ENCODE measurements at regions not wholly inside any gene's neighbourhood (a gene's known extent, or its start where the extent isn't known, plus 50 kb on each side); places are given as distances from the start of the nearest gene placed in this dataset.

DNA sequence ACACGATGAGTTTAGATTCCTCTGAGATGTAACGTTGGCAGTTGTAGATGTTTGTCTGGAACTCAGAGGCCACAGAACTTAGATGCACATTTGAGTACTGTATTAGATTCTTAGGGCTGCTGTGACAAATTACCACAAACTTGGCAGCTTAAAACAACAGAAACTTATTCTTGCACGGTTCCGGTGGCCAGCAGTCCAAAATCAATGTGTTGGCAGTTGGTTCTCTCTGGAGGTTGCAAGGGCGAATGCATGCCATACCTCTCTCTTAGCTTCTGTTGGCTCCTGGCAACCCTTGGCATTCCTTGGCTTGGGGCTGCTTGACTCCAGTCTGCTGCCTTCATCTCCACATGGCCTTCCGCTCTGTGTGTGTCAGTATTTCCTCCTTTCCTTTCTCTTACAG is 118.9 kb downstream of the C12orf75 start:
- no peak overlapping the region for H3K9ac ChIP-seq (ENCODE audit: low read length)

DNA sequence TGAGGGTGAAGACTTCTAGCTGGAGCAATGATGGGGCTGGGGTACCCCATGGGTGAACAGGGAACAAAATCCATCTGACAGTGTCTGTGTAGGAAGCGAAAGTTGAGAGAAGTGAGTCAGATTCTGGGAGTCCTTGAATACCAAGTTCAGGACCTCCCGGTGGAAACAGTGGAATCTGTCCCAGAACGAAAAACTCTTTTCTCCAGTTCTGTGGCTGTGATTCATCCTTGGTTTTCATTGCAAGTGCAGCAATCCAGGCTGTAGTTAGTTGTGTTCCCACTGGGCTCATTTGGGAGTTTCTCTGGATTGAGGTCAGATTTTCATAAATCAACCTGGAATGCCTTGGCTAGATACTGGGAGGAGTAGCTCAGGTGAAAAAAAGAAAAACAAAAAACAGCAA is 120.7 kb downstream of the C12orf75 start:
- no peak overlapping the region for H3K4me3 ChIP-seq (ENCODE audit: low read depth, low read length, poor library complexity, severe bottlenecking)
- H3K27me3 ChIP-seq (ENCODE audit: insufficient read depth, low read length), result no peaks in the 10 kb centered on the region
- no peaks in the 10 kb centered on the region for H3K9me3 ChIP-seq (ENCODE audit: low read length)
- H2AFZ ChIP-seq (ENCODE audit: low read length), result no peak overlapping the region
- H4K20me1 ChIP-seq (ENCODE audit: insufficient read depth, low read length), result no peaks in the 10 kb centered on the region
- no peak overlapping the region for H3K4me2 ChIP-seq (ENCODE audit: low read length)
- H3K36me3 ChIP-seq (ENCODE audit: insufficient read depth, low read length), result no peaks in the 10 kb centered on the region
- H3K9ac ChIP-seq (ENCODE audit: low read length), result no peak overlapping the region
- H3F3A ChIP-seq (ENCODE audit: insufficient read depth, low read length), result no peaks in the 10 kb centered on the region
- no peaks in the 10 kb centered on the region for H3K79me2 ChIP-seq (ENCODE audit: insufficient read depth, low read length)
- H3K9me2 ChIP-seq (ENCODE audit: low read depth, low read length), result no peaks in the 10 kb centered on the region
- no peak overlapping the region for H3K27ac ChIP-seq (ENCODE audit: low read depth, low read length, poor library complexity, severe bottlenecking)
- H3K4me1 ChIP-seq (ENCODE audit: insufficient read depth, low read length, severe bottlenecking), result no peaks in the 10 kb centered on the region
- TF ChIP-seq, protein P1, sequence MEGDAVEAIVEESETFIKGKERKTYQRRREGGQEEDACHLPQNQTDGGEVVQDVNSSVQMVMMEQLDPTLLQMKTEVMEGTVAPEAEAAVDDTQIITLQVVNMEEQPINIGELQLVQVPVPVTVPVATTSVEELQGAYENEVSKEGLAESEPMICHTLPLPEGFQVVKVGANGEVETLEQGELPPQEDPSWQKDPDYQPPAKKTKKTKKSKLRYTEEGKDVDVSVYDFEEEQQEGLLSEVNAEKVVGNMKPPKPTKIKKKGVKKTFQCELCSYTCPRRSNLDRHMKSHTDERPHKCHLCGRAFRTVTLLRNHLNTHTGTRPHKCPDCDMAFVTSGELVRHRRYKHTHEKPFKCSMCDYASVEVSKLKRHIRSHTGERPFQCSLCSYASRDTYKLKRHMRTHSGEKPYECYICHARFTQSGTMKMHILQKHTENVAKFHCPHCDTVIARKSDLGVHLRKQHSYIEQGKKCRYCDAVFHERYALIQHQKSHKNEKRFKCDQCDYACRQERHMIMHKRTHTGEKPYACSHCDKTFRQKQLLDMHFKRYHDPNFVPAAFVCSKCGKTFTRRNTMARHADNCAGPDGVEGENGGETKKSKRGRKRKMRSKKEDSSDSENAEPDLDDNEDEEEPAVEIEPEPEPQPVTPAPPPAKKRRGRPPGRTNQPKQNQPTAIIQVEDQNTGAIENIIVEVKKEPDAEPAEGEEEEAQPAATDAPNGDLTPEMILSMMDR (IDR thresholded peaks at IDR 0.05; ENCODE audit: low read length), result no peak
- TF ChIP-seq EZH2 (IDR thresholded peaks at IDR 0.05; ENCODE audit: borderline replicate concordance, low read length), result no peak

More for the DNA sequence above, 118.9 kb downstream of the C12orf75 start:
- Histone ChIP-seq H3K79me2 (ENCODE audit: insufficient read depth, low read length) (no peaks in the 10 kb centered on the region), H3K36me3 (ENCODE audit: insufficient read depth, low read length) (no peaks in the 10 kb centered on the region), H3F3A (ENCODE audit: insufficient read depth, low read length) (no peaks in the 10 kb centered on the region), H4K20me1 (ENCODE audit: insufficient read depth, low read length) (no peaks in the 10 kb centered on the region), H3K9me2 (ENCODE audit: low read depth, low read length) (no peaks in the 10 kb centered on the region), H3K27me3 (ENCODE audit: insufficient read depth, low read length) (no peaks in the 10 kb centered on the region), H3K4me1 (ENCODE audit: insufficient read depth, low read length, severe bottlenecking) (no peaks in the 10 kb centered on the region), H3K4me2 (ENCODE audit: low read length) (no peak overlapping the region), H3K27ac (ENCODE audit: low read depth, low read length, poor library complexity, severe bottlenecking) (no peak overlapping the region), H3K9me3 (ENCODE audit: low read length) (no peaks in the 10 kb centered on the region), H3K4me3 (ENCODE audit: low read depth, low read length, poor library complexity, severe bottlenecking) (no peak overlapping the region), H2AFZ (ENCODE audit: low read length) (no peak overlapping the region)
- TF ChIP-seq EZH2 (IDR thresholded peaks at IDR 0.05; ENCODE audit: borderline replicate concordance, low read length), result no peak
- TF ChIP-seq, protein P1 (IDR thresholded peaks at IDR 0.05; ENCODE audit: low read length), result no peak

DNA sequence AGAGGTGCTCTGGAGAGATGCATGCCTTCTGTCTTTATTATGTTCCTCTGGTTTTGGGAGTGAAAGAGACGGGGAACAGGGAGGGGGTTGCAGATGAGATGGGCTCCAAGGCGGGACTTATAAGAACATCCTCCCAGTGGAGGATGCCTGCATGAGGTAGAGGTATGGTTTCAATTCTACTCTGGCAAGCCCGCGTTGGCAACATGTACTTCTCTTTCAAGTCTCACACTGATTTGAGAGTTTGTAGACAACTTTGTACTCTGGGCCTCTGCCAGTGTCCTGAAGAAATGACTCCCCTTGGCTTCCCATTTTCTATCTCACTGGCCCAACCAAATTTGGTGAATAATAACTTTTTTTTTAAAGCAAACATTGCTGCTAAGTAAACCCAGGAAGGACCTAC is 121.3 kb downstream of the C12orf75 start:
- no peaks in the 10 kb centered on the region for H3K27me3 ChIP-seq (ENCODE audit: insufficient read depth, low read length)
- H3K36me3 ChIP-seq (ENCODE audit: insufficient read depth, low read length), result no peaks in the 10 kb centered on the region
- no peaks in the 10 kb centered on the region for H3K79me2 ChIP-seq (ENCODE audit: insufficient read depth, low read length)
- no peaks in the 10 kb centered on the region for H3K9me3 ChIP-seq (ENCODE audit: low read length)
- no peak overlapping the region for H2AFZ ChIP-seq (ENCODE audit: low read length)
- H3K9ac ChIP-seq (ENCODE audit: low read length), result no peak overlapping the region
- no peaks in the 10 kb centered on the region for H4K20me1 ChIP-seq (ENCODE audit: insufficient read depth, low read length)
- H3K4me1 ChIP-seq (ENCODE audit: insufficient read depth, low read length, severe bottlenecking), result no peaks in the 10 kb centered on the region
- H3F3A ChIP-seq (ENCODE audit: insufficient read depth, low read length), result no peaks in the 10 kb centered on the region
- TF ChIP-seq, protein P1 (IDR thresholded peaks at IDR 0.05; ENCODE audit: low read length), result no peak
- TF ChIP-seq EZH2 (IDR thresholded peaks at IDR 0.05; ENCODE audit: borderline replicate concordance, low read length), result no peak
- no peak overlapping the region for H3K4me3 ChIP-seq (ENCODE audit: low read depth, low read length, poor library complexity, severe bottlenecking)
- no peaks in the 10 kb centered on the region for H3K9me2 ChIP-seq (ENCODE audit: low read depth, low read length)
- no peak overlapping the region for H3K27ac ChIP-seq (ENCODE audit: low read depth, low read length, poor library complexity, severe bottlenecking)
- no peak overlapping the region for H3K4me2 ChIP-seq (ENCODE audit: low read length)

All from OCI-LY1 (cell line).